HG03571 (cell line): ENCODE measurements at regions not wholly inside any gene's neighbourhood (a gene's known extent, or its start where the extent isn't known, plus 50 kb on each side); places are given as distances from the start of the nearest gene placed in this dataset.

Source experiments
- ATAC-seq: cut with Tn5 transposase; IDR thresholded peaks from one replicate; pipeline ENCODE4 v1.9.1; 2021; ENCODE audit not compliant: unreplicated experiment

GRCh38 chr17:27390540-27390939 is 65.7 kb upstream of the KSR1 start:
- no peak for ATAC-seq

- ATAC-seq, result no peak
These were observed 64.8 kb upstream of the KSR1 start for GRCh38 chr17:27391427-27391826.

- ATAC-seq, result no peak
These were observed 60.2 kb upstream of the KSR1 start for GRCh38 chr17:27396045-27396444.

- no peak for ATAC-seq
These were observed 59.3 kb upstream of the KSR1 start for GRCh38 chr17:27396941-27397340.

- ATAC-seq, result no peak
These were observed 57.6 kb upstream of the KSR1 start for GRCh38 chr17:27398691-27399090.

GRCh38 chr17:27400991-27401390 is 55.3 kb upstream of the KSR1 start:
- no peak for ATAC-seq

- ATAC-seq, result no peak
These were observed 53.3 kb upstream of the KSR1 start for GRCh38 chr17:27402943-27403342.

GRCh38 chr17:27403480-27404005 is 52.7 kb upstream of the KSR1 start:
- ATAC-seq, result no peak

- ATAC-seq, result no peak
These were observed 51.6 kb upstream of the KSR1 start for GRCh38 chr17:27404676-27405075.
